ENCODE measurements at regions not wholly inside any gene's neighbourhood (a gene's known extent, or its start where the extent isn't known, plus 50 kb on each side); places are given as distances from the start of the nearest gene placed in this dataset.

DNA sequence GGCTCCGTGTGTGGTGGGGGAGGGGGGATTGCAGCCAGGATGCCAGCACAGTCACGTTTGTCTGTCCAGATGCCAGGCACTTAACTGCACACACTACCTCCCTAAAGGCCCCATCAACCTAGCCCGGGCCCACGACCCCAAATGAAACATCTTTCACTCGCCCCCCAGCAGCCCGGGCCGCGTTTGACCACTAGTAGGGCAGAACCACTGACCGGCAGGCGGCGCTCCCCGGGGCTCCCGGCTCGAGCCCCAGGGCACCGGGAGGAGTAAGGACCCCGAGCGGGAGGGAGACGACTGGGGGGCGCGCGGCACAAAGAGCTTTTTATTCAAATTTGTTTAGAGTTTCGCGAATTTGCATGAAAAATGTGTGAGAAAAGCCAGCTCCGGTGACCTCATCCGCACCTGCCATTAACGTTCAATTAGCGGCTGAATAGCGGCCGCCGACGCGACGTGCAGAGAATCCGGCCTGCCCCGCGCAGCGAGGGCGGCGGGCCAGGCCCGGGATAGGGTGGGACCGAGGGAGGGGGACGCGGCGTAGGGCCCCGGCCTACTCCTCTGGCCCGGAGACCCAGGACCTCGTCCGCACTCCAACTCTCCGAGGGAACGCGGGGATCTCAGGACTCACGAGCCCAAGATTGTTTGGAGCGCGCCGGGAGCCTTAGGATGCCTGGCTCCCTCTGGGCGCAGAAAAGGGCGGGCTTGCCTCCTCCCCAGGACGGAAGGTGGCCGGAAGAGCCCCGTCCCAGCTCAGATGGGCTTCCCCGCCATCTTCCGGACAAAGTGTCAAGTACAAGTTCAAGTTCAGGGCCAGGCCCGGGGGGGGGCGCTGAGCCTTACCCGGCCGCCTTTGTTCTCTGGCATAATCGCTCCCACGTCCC, 64.9 kb upstream of the POLG start:
- DNase-seq (ENCODE audit: low read depth) = no peak
- no peak overlapping the region for H3K4me3 ChIP-seq (ENCODE audit: low read depth, low read length)
- TF ChIP-seq, protein P1, sequence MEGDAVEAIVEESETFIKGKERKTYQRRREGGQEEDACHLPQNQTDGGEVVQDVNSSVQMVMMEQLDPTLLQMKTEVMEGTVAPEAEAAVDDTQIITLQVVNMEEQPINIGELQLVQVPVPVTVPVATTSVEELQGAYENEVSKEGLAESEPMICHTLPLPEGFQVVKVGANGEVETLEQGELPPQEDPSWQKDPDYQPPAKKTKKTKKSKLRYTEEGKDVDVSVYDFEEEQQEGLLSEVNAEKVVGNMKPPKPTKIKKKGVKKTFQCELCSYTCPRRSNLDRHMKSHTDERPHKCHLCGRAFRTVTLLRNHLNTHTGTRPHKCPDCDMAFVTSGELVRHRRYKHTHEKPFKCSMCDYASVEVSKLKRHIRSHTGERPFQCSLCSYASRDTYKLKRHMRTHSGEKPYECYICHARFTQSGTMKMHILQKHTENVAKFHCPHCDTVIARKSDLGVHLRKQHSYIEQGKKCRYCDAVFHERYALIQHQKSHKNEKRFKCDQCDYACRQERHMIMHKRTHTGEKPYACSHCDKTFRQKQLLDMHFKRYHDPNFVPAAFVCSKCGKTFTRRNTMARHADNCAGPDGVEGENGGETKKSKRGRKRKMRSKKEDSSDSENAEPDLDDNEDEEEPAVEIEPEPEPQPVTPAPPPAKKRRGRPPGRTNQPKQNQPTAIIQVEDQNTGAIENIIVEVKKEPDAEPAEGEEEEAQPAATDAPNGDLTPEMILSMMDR (IDR thresholded peaks at IDR 0.05; ENCODE audit: control insufficient read depth, extremely low read depth, insufficient read depth) = no peak

DNA sequence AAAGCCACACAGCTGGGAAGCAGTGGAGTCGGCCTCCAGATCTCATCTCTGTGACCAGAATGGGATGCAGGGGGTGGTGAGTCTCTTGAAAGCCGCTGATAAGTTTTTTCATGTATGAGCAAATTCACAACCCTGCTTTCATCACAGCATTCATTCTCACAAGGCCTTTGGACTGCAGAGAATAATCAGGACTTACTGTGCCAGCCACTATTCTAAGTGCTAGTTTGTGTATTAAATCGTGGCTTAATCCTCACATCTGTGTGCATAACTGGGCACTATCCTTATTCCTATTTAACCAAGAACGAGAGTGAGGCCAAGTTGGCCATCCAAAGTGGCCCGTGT, 64.2 kb upstream of the POLG start:
- no peak overlapping the region for H3K4me3 ChIP-seq (ENCODE audit: low read depth, low read length)
- no peak for DNase-seq (ENCODE audit: low read depth)
- TF ChIP-seq, protein P1 (IDR thresholded peaks at IDR 0.05; ENCODE audit: control insufficient read depth, extremely low read depth, insufficient read depth) = no peak

DNA sequence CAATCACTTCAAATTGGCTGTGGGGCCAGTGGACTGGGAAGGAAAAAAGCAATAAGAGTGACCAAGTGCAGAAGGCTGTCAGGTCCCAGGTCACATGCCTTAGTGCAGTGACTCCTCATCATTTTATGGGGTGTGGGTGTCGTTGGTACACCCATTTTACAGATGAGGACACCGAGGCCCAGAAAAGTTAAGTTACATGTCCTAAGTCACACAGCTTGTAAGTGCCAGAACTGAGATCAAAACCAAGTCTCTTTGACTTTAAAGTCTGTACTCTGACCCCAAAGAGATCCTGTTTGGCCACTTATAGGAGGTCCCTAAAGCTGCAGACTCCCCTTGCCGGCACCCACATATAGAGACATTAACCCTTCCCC, 63.0 kb upstream of the POLG start:
- H3K4me3 ChIP-seq (ENCODE audit: low read depth, low read length) = no peak overlapping the region
- no peak for DNase-seq (ENCODE audit: low read depth)

DNA sequence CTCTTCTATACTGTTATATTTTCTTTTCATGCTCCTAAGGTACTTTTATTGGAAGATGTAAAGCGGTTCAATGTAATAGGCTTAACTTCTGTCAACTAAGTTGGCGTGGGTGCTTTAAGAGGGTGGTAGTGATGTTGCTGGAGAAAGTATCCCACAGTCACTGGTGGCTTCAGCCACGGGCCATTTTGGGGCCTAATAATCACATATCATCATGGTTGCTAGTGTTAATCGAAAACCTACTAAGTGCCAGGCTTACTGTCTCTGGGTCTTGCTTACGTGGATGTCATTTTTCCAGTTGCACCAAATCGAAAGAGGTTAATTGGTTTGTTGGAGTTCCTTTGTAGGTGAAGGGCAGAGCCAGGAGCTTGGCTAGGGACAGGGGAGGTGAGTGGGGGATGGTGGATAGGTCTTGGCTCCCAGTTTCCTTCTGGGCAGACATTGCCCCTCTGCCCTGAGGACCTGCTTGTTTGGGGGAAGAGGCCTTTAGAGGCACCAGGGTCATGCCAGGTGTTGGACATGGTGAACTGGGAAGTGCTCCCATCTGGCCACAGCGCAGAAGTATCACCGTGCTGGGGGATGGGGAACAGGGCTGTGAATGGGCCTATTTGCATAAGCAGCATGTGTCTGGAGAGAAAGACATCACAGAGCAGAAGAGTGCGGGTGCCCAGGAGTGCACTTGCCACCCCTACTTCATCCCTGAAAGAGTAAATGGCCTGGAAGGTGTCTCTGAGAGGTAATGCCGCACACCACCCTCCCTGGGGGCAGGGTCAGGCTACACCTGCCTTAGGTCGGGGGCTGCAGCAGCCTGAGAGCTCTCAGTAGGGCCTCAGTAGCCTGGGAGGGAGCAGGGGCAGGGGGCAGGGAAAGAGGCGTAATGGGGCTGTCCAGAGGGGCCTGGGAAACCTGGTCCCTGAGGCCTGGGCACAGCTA, 62.4 kb upstream of the POLG start:
- no peak for DNase-seq (ENCODE audit: low read depth)
- H3K4me3 ChIP-seq (ENCODE audit: low read depth, low read length) = no peak overlapping the region
- TF ChIP-seq, protein P1 (IDR thresholded peaks at IDR 0.05; ENCODE audit: control insufficient read depth, extremely low read depth, insufficient read depth) = no peak

More for the DNA sequence above, 63.0 kb upstream of the POLG start:
- TF ChIP-seq, protein P1 (IDR thresholded peaks at IDR 0.05; ENCODE audit: control insufficient read depth, extremely low read depth, insufficient read depth) = no peak

DNA sequence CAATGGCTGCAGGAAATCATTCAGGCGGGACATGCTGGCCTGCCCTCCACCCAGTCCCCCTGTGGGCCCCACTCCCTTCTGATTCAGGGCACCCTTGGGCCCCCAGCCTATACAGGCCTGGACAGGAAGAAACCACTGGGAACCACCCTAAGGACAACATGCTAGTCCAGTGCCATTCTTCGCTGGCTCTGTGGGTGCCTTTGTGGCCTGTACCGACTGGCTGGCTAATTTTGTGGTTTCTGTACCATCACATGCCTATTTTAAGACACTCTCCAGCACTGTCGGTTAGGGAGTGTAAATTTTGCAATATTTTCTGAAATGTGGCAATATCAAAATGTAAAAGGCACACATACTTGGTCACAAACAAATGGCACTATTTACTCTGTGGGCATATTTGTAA, 61.4 kb upstream of the POLG start:
- TF ChIP-seq, protein P1 (IDR thresholded peaks at IDR 0.05; ENCODE audit: control insufficient read depth, extremely low read depth, insufficient read depth) = no peak
- DNase-seq (ENCODE audit: low read depth) = no peak
- no peak overlapping the region for H3K4me3 ChIP-seq (ENCODE audit: low read depth, low read length)

DNA sequence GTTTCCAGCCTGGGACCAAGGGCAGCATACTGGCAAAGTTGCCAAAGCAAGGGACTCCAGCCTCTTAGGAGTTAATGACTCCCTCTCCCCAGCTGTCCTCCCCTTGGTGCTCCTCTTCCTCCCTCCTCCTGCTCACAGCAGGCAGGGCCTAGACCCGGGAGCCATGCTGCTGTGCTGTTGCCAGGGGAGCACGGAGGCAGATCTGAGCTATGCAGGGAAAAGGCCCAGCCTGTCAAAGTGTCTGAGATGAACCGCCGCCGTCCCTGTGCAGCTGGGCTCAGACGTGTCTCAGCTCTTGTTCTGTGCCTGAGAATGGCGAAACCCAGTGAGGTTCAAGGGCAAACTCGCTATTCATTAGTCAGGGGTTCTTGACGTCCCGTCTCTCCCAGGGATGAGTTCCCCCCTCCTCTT, 60.8 kb upstream of the POLG start:
- TF ChIP-seq, protein P1 (IDR thresholded peaks at IDR 0.05; ENCODE audit: control insufficient read depth, extremely low read depth, insufficient read depth) = no peak
- DNase-seq (ENCODE audit: low read depth) = no peak
- H3K4me3 ChIP-seq (ENCODE audit: low read depth, low read length) = no peak overlapping the region

Measured in LNCaP clone FGC (cell line).